ENCODE measurements at regions not wholly inside any gene's neighbourhood (a gene's known extent, or its start where the extent isn't known, plus 50 kb on each side); places are given as distances from the start of the nearest gene placed in this dataset.

DNA sequence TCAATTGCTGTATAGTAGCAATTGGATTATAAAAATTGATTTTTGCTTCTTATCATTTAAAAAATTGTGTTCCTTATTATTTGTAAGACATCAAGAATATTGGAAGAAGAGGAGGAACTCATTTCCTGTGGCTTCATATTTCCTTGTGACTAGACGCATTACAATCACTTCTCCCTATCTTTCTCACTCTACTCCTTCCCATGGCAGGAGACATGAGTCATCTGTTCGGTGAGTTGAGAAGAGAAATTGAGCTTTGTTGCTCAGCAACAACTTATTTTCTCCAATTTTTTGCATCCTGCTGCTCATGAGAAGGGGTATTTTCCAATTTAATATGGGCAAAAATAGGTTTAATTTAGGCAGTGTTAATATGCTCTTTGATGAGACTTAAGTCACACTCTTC, 1783.9 kb downstream of the SUCLG1 start:
- no peak for DNase-seq (ENCODE audit: low spot score)
- Histone ChIP-seq H3K9me3 (ENCODE audit: low read depth) (no peaks in the 10 kb centered on the region), H3K27ac (no peak overlapping the region), H3K4me3 (no peak overlapping the region), H3K36me3 (replicated peaks; ENCODE audit: insufficient read depth, low read depth) (no peaks in the 10 kb centered on the region), H4K20me1 (ENCODE audit: insufficient read depth, poor library complexity, severe bottlenecking) (no peaks in the 10 kb centered on the region), H2AFZ (no peak overlapping the region), H3K4me1 (ENCODE audit: insufficient read depth) (no peaks in the 10 kb centered on the region), H3K9me2 (replicated peaks; ENCODE audit: insufficient read depth) (no peaks in the 10 kb centered on the region), H3K79me2 (no peaks in the 10 kb centered on the region), H3K4me2 (no peak overlapping the region), H3K27me3 (no peaks in the 10 kb centered on the region)
- TF ChIP-seq EZH2 (IDR thresholded peaks at IDR 0.05; ENCODE audit: borderline replicate concordance) (no peak), EZH2phosphoT487 (IDR thresholded peaks at IDR 0.05; ENCODE audit: low read depth, severe bottlenecking, unreplicated experiment) (no peak)
- TF ChIP-seq, protein P1, sequence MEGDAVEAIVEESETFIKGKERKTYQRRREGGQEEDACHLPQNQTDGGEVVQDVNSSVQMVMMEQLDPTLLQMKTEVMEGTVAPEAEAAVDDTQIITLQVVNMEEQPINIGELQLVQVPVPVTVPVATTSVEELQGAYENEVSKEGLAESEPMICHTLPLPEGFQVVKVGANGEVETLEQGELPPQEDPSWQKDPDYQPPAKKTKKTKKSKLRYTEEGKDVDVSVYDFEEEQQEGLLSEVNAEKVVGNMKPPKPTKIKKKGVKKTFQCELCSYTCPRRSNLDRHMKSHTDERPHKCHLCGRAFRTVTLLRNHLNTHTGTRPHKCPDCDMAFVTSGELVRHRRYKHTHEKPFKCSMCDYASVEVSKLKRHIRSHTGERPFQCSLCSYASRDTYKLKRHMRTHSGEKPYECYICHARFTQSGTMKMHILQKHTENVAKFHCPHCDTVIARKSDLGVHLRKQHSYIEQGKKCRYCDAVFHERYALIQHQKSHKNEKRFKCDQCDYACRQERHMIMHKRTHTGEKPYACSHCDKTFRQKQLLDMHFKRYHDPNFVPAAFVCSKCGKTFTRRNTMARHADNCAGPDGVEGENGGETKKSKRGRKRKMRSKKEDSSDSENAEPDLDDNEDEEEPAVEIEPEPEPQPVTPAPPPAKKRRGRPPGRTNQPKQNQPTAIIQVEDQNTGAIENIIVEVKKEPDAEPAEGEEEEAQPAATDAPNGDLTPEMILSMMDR (IDR thresholded peaks at IDR 0.05; ENCODE audit: poor library complexity): no peak
- 57% methylated on average over 2 of the region's 2 CpGs for WGBS (ENCODE audit: low lambda C conversion rate, missing lambda C conversion rate)

DNA sequence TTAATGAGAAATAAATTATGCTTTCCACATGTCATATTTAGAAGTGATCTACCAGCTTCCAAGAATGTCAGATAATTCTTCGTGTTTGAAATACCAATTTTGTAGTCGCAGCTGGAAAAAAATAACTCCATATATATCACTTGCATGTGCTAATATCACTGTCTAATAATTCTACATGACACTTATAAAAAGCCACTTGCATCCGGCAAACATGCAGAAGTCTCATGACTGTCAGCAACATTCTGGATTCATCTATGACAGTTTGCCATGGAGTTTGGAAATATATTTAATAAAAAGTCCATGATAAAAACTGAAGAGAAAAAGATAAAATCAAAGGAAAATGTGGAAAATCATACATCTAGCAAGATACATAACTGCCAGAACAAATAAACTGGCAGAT, 1784.4 kb downstream of the SUCLG1 start:
- Histone ChIP-seq H2AFZ (no peak overlapping the region), H4K20me1 (ENCODE audit: insufficient read depth, poor library complexity, severe bottlenecking) (no peaks in the 10 kb centered on the region), H3K27me3 (no peaks in the 10 kb centered on the region), H3K27ac (no peak overlapping the region), H3K36me3 (replicated peaks; ENCODE audit: insufficient read depth, low read depth) (no peaks in the 10 kb centered on the region), H3K9me3 (ENCODE audit: low read depth) (no peaks in the 10 kb centered on the region), H3K4me2 (no peak overlapping the region), H3K9me2 (replicated peaks; ENCODE audit: insufficient read depth) (no peaks in the 10 kb centered on the region), H3K4me3 (no peak overlapping the region), H3K4me1 (ENCODE audit: insufficient read depth) (no peaks in the 10 kb centered on the region), H3K79me2 (no peaks in the 10 kb centered on the region)
- no peak for DNase-seq (ENCODE audit: low spot score)
- TF ChIP-seq, protein P1 (IDR thresholded peaks at IDR 0.05; ENCODE audit: poor library complexity): no peak
- TF ChIP-seq EZH2phosphoT487 (IDR thresholded peaks at IDR 0.05; ENCODE audit: low read depth, severe bottlenecking, unreplicated experiment): no peak
- no peak for TF ChIP-seq EZH2 (IDR thresholded peaks at IDR 0.05; ENCODE audit: borderline replicate concordance)
- 92% methylated on average over 3 of the region's 3 CpGs for WGBS (ENCODE audit: low lambda C conversion rate, missing lambda C conversion rate)

DNA sequence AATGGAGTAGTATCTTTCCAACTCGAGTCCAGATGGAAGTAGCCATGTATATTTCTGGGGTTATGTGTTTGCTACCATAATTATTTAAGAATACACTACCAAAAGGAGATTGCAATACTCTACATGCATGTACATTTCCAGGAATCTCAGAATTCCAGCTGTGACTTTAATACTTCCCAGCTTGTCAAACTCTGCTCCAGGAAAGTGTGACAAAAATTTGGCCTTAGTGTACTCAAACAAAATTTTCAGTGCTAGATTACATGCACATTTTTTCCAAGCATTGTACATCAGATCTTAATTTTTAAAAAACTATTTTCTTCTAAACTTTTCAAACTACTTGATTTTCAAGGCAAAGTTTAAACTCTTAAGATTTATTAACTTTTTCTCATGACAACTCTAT, 1791.6 kb downstream of the SUCLG1 start:
- Histone ChIP-seq H3K4me2 (no peak overlapping the region), H3K79me2 (no peaks in the 10 kb centered on the region), H3K9me3 (ENCODE audit: low read depth) (no peaks in the 10 kb centered on the region), H2AFZ (no peak overlapping the region), H4K20me1 (ENCODE audit: insufficient read depth, poor library complexity, severe bottlenecking) (no peaks in the 10 kb centered on the region), H3K36me3 (replicated peaks; ENCODE audit: insufficient read depth, low read depth) (no peaks in the 10 kb centered on the region), H3K27me3 (no peaks in the 10 kb centered on the region), H3K4me1 (ENCODE audit: insufficient read depth) (no peaks in the 10 kb centered on the region), H3K4me3 (no peak overlapping the region), H3K9me2 (replicated peaks; ENCODE audit: insufficient read depth) (no peaks in the 10 kb centered on the region), H3K27ac (no peak overlapping the region)
- DNase-seq (ENCODE audit: low spot score): no peak
- TF ChIP-seq EZH2phosphoT487 (IDR thresholded peaks at IDR 0.05; ENCODE audit: low read depth, severe bottlenecking, unreplicated experiment) (no peak), EZH2 (IDR thresholded peaks at IDR 0.05; ENCODE audit: borderline replicate concordance) (no peak)
- TF ChIP-seq, protein P1 (IDR thresholded peaks at IDR 0.05; ENCODE audit: poor library complexity): no peak
- WGBS (ENCODE audit: low lambda C conversion rate, missing lambda C conversion rate): 88% methylated on average over 1 of the region's 1 CpG

DNA sequence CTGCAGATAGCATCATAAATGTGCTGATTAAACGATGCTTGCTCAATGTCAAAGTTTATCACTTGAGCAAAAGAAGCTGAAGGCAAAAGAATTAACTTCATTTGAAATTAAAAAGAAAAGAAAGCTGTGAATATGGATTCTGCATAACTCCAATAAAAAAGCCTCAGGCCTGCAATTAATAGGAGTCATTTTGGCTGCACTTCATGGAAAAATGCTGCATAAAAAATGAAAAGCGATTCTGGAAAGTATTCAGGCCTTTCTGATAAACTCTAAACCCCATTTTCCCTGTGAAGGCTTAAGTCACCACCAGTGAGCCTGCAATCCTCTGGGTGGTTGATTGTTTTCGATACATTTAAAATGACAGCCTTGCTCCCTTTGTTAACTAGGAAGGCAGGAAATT, 1793.4 kb downstream of the SUCLG1 start:
- H3K4me1 ChIP-seq (ENCODE audit: insufficient read depth): no peaks in the 10 kb centered on the region
- no peak overlapping the region for H3K4me2 ChIP-seq
- no peaks in the 10 kb centered on the region for H3K9me2 ChIP-seq (replicated peaks; ENCODE audit: insufficient read depth)
- no peaks in the 10 kb centered on the region for H3K36me3 ChIP-seq (replicated peaks; ENCODE audit: insufficient read depth, low read depth)
- H3K27ac ChIP-seq: no peak overlapping the region
- no peaks in the 10 kb centered on the region for H3K9me3 ChIP-seq (ENCODE audit: low read depth)
- no peak overlapping the region for H3K4me3 ChIP-seq
- no peak overlapping the region for H2AFZ ChIP-seq
- H4K20me1 ChIP-seq (ENCODE audit: insufficient read depth, poor library complexity, severe bottlenecking): no peaks in the 10 kb centered on the region
- no peak for DNase-seq (ENCODE audit: low spot score)
- no peaks in the 10 kb centered on the region for H3K27me3 ChIP-seq
- TF ChIP-seq, protein P1 (IDR thresholded peaks at IDR 0.05; ENCODE audit: poor library complexity): no peak
- no peak for TF ChIP-seq EZH2phosphoT487 (IDR thresholded peaks at IDR 0.05; ENCODE audit: low read depth, severe bottlenecking, unreplicated experiment)
- no peak for TF ChIP-seq EZH2 (IDR thresholded peaks at IDR 0.05; ENCODE audit: borderline replicate concordance)
- no peaks in the 10 kb centered on the region for H3K79me2 ChIP-seq
- whole genome bisulfite sequencing (ENCODE audit: low lambda C conversion rate, missing lambda C conversion rate): 88% methylated on average over 3 of the region's 3 CpGs
